Stimulated activated CD8-positive, alpha-beta memory T cell treated with anti-CD3 and anti-CD28 coated beads, Interleukin-7, amount 100 ng/mL, for 48 hours (primary cell): ENCODE measurements at regions not wholly inside any gene's neighbourhood (a gene's known extent, or its start where the extent isn't known, plus 50 kb on each side); places are given as distances from the start of the nearest gene placed in this dataset.

ENCODE experiments used
- DNase-seq, 2 donors: peaks; one replicate each; pipeline ENCODE4 v3.0.0-alpha.2; 2020; ENCODE audit warnings: low read depth in 1 of 2; ENCODE audit errors: extremely low read depth in 1 of 2

DNA sequence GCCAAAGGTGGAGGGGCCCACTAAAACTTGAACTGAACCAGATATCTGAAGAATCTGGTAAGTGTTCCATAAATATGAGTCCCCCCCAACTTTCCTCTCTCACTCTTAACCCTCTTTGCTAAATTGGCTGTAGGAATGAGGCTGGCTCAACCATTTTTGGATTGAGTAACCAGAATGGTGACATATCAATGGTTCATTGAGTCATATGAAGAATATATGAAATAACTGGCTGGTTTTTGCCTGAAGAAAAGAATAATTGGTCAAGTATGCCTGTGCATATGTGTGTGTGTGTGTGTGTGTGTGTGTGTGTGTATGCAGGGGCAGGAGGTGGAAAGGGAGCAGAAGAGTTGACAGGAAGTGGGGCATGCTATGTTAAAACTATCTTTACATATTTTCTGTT lies 472.9 kb upstream of the THBS1 start:
- no peak for DNase-seq

GRCh38 chr15:39110336-39110735 lies 470.5 kb upstream of the THBS1 start:
- DNase-seq: no peak

DNA sequence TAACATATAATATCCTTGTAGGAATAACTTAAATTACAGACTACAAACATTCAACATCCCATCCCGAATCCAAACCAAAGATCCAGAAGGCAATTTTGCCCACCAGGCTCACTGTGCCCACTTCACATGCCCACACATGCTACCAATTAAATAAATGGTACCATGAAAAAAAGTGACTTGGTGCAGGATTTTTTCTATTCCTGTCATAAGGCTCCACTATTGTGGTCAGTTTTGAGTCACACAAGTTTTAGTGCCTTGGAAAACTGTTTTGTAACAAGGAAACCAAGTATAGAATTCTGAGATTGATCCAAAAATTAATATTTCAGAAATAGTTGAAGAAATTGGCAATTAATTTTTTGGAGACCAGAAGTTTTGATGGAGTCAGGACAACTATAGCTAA lies 470.1 kb upstream of the THBS1 start:
- no peak for DNase-seq

DNA sequence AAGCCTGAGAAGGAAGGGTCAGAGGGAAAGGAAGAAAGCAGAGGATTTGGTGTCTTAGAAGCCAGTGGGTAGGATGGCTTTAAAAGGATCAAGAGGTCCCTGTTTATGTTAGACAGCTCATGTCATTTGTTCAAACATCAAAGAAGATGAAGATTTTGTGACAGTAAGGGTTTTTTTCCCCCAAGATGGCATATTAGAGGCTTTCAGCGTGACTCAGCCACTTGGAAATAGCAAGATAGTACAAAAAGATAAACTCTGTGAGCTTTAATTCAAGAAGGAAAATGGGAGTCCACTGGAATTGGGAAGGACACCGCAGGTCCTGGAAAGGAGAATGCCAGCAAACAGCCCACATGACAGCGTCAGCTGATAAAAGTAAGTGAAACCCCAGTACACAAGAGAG lies 467.1 kb upstream of the THBS1 start:
- DNase-seq: no peak

GRCh38 chr15:39114690-39115378 lies 466.0 kb upstream of the THBS1 start:
- DNase-seq: no peak

DNA sequence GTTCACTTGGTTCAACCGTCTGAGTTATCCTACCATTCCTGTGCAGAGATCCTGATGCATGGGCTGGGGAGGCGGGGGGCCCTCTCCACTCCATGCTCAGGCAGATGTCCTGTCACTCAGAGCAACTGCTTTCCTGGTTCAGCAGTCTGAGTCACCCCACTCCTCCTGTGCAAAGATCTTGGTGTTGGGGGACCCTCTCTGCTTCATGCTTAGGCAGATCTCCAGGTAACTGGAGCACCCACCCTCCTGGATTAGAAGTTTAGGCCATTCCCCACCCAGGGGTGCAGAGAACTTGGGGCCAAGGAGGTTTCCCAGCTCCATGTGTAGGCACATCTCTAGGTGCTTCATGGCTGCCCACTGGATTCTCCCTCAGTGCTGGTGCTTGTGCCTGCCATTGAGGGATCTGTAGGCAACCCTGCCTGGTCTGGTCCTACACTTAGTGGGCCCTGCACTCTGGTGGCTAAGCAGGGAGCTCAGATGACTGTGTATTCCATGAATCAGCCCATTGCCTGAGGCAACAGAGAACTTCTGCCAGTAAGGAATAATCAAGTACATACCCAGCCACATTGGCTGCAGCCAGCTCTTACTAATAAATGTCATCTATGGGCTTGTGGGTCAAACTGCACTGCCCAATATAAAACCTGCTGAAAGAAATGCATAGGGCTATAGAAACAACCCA lies 465.4 kb upstream of the THBS1 start:
- DNase-seq: no peak

DNA sequence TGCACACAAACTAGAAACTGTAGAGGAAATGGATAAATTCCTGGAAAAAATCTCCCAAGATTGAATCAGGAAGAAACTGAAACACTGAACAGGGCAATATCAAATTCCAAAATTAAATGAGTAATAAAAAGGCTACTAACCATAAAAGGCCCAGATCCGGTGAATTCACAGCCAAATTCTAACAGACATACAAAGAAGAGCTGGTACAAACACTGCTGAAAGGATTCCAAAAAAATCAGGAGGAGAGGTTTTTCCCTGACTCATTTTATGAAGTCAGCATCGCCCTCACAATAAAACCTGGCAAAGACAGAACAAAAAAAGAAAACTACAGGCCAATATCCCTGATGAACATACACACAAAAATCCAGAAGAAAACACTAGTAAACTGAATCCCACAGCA lies 462.4 kb upstream of the THBS1 start:
- no peak for DNase-seq

- DNase-seq: no peak
These were observed 456.7 kb upstream of the THBS1 start for GRCh38 chr15:39124155-39124552.

DNA sequence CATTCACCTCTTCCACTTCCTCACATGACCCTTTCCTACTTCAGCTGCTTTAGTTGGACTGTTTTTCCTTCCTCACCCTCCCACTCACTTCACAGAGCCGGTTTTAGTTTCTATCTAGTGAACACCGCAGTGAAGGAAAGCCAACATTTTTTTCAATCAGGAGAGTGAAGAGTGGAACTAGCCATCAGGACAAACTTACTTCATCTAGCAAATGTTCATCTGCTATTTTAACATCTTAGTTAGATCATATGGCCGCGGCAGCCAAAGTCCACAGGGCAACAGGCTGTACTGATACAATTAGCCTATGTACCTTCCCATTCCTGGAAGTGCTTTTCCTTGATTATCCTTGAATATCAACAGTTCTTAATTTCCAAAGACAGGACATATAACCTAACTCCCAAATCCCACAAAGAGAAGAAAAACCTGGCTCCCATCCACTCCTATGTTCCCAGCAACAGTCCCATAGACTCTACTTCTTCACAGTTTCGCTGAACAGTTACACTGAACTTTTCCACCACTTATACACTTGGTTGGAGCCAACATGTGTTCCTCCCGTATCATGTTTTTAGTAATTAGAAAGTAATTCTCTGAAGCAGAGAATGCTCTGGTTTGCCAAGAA lies 456.2 kb upstream of the THBS1 start:
- DNase-seq: no peak

DNA sequence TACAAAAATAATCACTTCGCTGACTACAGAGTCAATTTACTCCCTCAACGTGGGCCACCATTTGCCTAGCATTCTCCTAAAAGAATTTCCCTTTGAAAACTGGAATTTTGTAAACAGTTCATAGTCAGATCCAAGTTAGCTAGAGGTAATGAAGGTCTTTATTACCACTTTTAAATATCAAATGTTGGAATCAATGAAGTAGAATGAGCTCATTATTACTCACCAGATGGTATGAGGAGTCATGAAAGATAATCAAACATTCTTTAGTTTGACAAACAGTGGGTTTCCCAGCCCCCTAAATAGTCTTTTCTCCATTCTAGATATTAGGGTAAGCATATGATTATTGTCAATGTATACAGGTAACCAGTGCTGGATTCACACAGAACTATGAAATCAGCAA lies 455.7 kb upstream of the THBS1 start:
- no peak for DNase-seq

GRCh38 chr15:39125904-39126303 lies 455.0 kb upstream of the THBS1 start:
- peak in 1 of 2 donors; percentile 5 for DNase-seq

DNA sequence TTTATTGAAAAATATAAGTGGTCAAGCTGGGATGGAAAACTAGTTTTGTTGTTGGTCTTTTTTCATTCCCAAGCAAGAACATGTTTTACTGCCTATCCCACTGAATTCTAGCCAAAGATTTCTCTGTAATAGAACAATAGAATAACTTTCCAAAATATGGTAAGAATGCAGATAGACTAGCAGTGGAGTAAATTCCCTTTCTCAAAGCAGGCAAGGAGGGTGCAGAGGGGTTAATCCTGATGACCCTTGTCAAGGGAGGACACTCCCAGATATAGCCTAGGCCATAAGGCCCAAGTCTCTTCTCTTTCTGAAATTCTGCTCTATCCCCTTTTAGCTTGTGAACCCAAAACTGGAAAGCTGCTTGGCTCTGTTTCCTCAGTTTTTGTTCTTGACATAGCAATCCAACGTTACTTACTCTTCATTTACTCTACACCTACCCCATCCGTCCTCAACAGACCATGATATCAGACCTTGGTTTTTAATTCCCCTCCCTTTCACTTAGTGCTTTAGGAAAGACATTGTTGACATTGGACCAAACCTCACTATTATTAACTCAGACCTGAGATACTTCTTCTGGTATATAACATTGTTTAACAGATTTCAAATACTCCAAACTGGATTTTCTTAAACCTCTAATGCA lies 453.6 kb upstream of the THBS1 start:
- DNase-seq: no peak

GRCh38 chr15:39127925-39128617 lies 452.8 kb upstream of the THBS1 start:
- DNase-seq: peak in 1 of 2 donors; percentile 2

- DNase-seq: no peak
These were observed 452.1 kb upstream of the THBS1 start for GRCh38 chr15:39128746-39129145.

DNA sequence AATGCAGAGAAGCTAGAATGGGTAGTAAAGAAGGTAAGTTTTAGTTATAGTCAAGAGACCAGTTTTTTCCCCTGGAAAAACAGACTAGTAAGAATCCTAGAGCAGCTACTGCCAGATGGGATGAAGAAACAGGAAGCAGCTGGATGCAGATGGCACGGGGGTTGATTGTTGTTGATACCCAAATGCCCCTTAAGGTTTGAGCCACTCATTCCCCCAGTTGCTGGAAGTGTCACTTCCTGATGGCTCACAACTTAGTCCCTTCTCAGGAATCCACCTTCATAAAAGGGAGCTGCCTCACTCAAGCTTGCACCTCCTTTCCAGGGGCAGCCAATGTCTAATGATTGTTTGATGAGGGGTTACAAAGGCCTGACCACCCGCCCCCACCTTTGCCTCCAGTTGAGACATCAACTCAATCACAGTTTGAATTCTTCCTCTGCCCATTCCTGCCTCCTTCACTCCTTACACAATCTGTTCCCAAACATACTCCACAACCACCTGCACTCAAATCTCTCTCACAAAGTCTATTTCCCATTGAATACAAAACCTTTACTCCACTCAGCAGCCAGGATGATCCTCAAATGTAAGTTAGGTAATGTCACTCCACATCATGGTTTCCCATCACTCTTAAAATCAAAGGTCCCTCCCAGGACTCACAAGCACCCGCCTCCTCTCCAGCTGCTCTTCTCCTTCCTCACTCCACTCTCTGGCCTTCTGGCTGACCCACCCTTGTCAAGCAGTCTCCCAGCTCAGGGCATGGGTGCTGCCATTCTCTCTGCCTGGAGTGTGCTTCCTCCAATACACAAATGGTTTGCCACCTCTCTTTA lies 450.1 kb upstream of the THBS1 start:
- no peak for DNase-seq

DNA sequence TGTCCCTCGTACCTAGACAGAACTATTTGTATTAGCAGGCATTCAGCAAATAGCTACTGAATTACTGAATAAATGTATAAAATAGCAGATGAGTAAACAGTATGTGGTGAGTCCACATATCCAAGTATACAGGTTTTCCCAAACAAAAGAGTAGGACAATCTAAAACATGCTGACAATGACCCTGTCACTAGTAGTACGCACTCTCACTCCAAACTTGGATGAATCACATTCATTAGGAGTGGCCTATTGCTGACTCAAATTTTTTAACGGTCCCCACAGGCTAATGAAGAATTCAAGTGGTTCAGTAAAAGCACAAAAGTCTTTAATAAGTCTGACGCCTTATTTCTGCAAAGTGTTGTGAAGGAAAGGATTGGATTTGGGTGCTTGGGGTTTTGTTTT lies 449.3 kb upstream of the THBS1 start:
- no peak for DNase-seq

DNA sequence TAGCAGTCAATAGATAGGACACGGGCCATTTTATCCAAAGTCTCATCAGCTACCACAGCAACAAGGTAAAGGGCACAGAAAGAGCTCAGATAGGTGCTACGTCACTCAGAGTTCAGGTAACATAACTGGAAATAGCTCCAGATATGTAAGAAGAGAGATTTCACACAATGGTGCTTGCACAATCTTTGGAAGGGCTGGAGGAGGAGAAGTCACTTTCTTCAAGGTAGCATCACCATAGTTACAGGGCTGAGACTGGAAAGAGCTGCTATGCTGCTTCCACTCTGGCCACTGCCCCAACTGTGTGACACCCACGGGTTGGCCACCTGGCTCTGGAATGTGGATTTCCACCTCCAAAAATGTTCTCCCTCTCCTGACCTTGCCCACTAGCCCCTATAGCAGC lies 448.8 kb upstream of the THBS1 start:
- DNase-seq: no peak

- DNase-seq: no peak
These were observed 447.8 kb upstream of the THBS1 start for GRCh38 chr15:39132954-39133600.

DNA sequence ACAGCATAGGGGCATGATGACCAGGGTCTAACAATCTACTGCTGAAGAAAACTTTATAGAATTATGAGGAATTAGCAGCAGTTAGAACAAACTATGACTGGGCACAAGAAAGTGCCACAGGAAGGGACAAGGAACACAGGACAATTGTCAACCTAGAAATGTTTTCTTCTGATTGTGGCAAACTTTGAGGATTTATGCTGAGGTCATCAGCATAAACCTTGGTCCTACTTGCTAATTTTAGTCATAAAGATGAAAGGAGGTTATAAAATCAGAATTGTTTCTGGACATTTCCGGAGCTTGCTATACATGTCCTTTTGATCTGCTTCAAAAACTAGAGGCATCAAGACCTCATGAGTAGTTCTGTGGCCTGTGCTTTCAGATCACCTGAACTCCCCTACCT lies 446.6 kb upstream of the THBS1 start:
- no peak for DNase-seq

DNA sequence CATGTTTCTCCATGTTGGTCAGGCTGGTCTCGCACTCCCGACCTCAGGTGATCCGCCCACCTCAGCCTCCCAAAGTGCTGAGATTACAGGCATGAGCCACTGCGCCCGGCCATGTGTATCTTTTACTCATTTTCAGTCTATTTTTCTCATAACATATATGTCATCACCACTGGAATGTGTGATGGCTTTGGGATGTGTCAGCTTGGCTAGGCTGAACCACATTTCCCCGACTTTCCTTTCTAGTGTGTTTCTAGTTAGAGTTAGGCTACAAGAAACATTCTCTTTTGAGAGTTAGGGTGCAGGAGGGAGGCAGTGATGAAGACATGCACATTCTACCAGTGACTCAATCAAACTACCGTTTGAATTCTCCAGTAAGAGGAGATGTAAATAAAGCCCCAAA lies 444.9 kb upstream of the THBS1 start:
- no peak for DNase-seq
